HG03432 (cell line): ENCODE measurements at regions not wholly inside any gene's neighbourhood (a gene's known extent, or its start where the extent isn't known, plus 50 kb on each side); places are given as distances from the start of the nearest gene placed in this dataset.
"Not testable (repeated sequence)": the region's sequence is repeated elsewhere in the genome, so short reads cannot be mapped to it uniquely, and the experiment has no call there.

Source experiments
- ATAC-seq: cut with Tn5 transposase; IDR thresholded peaks from one replicate; pipeline ENCODE4 v1.9.1; 2021; ENCODE audit warnings: mild to moderate bottlenecking, moderate library complexity; ENCODE audit not compliant: unreplicated experiment

GRCh38 chr3:153369561-153370374 lies 207.7 kb downstream of the RAP2B start:
- no peak for ATAC-seq

GRCh38 chr3:153370680-153371079 lies 208.7 kb downstream of the RAP2B start:
- no peak for ATAC-seq

GRCh38 chr3:153372326-153372725 lies 210.3 kb downstream of the RAP2B start:
- no peak for ATAC-seq

- peak; percentile 80 for ATAC-seq
Measured at GRCh38 chr3:153373606-153374005, 211.6 kb downstream of the RAP2B start.

GRCh38 chr3:153378366-153378765 lies 216.3 kb downstream of the RAP2B start:
- not testable (repeated sequence) for ATAC-seq

- no peak for ATAC-seq
Measured at GRCh38 chr3:153379516-153379915, 217.5 kb downstream of the RAP2B start.

- ATAC-seq, result no peak
Measured at GRCh38 chr3:153385343-153385742, 223.3 kb downstream of the RAP2B start.

GRCh38 chr3:153392363-153392762 lies 230.3 kb downstream of the RAP2B start:
- no peak for ATAC-seq

- ATAC-seq, result no peak
Measured at GRCh38 chr3:153394017-153394416, 232.0 kb downstream of the RAP2B start.

GRCh38 chr3:153396581-153396980 lies 234.6 kb downstream of the RAP2B start:
- ATAC-seq, result no peak

GRCh38 chr3:153397794-153398193 lies 235.8 kb downstream of the RAP2B start:
- ATAC-seq, result no peak

- peak; percentile 91 for ATAC-seq
Measured at GRCh38 chr3:153399636-153400035, 237.6 kb downstream of the RAP2B start.

GRCh38 chr3:153400641-153401040 lies 238.6 kb downstream of the RAP2B start:
- no peak for ATAC-seq

GRCh38 chr3:153404157-153404556 lies 242.1 kb downstream of the RAP2B start:
- no peak for ATAC-seq

- not testable (repeated sequence) for ATAC-seq
Measured at GRCh38 chr3:153405320-153405719, 243.3 kb downstream of the RAP2B start.

- ATAC-seq, result no peak
Measured at GRCh38 chr3:153410517-153410916, 248.5 kb downstream of the RAP2B start.

- ATAC-seq, result no peak
Measured at GRCh38 chr3:153414982-153415381, 253.0 kb downstream of the RAP2B start.

GRCh38 chr3:153422314-153422713 lies 260.3 kb downstream of the RAP2B start:
- ATAC-seq, result no peak

GRCh38 chr3:153423820-153424219 lies 261.8 kb downstream of the RAP2B start:
- not testable (repeated sequence) for ATAC-seq

- no peak for ATAC-seq
Measured at GRCh38 chr3:153426344-153426743, 264.3 kb downstream of the RAP2B start.

- ATAC-seq, result no peak
Measured at GRCh38 chr3:153426803-153427202, 264.8 kb downstream of the RAP2B start.

- no peak for ATAC-seq
Measured at GRCh38 chr3:153429821-153430220, 267.8 kb downstream of the RAP2B start.

- no peak for ATAC-seq
Measured at GRCh38 chr3:153431076-153431475, 269.1 kb downstream of the RAP2B start.
